ENCODE measurements at regions not wholly inside any gene's neighbourhood (a gene's known extent, or its start where the extent isn't known, plus 50 kb on each side); places are given as distances from the start of the nearest gene placed in this dataset.

DNA sequence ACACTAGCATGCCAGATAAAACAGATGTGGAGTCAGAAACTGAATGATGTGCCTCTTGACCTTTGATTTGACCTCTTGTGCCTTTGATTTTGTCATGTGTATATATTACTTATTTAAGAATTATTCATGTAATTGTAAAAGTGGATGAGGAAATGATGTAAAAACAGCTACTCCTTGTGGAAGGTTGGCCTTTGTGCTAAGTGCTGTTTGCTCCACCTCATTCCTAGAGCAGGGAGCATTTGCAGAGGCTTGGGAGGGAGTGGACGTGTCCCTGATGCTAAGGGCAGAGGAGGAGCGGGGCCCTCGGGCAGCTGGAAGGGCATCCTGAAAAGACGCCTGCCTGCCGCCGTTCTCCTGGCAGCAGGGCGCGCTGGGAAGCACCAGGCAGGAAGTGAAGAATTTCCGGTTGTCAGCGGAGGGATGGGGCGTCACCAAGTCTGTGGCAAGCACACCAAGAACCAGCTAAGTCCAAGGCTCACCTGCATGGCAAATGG, 197.6 kb upstream of the ZNF32 start (continued):
- TF ChIP-seq CTCF (IDR thresholded peaks at IDR 0.05 in 2 of 3, conservative IDR thresholded peaks at IDR 0.05 in 1 of 3; ENCODE audit: borderline replicate concordance in 1 of 3, insufficient read depth in 1 of 3, low read depth in 2 of 3, low read length in 2 of 3): no peak
- no peak for TF ChIP-seq FOSL1 (IDR thresholded peaks at IDR 0.05; ENCODE audit: low read depth)
- no peak for TF ChIP-seq ELF1 (IDR thresholded peaks at IDR 0.05; ENCODE audit: borderline replicate concordance, low read depth)
- no peak for TF ChIP-seq EZH2phosphoT487 (IDR thresholded peaks at IDR 0.05; ENCODE audit: borderline replicate concordance)

GRCh38 chr10:43845121-43845520, 196.4 kb upstream of the ZNF32 start:
- Histone ChIP-seq H3K4me1 (ENCODE audit: control insufficient read depth in 1 of 2, insufficient read depth in 2 of 2, low read length in 2 of 2) (no peaks in the 10 kb centered on the region), H3K4me3 (replicated peaks in 1 of 2; ENCODE audit: low read depth in 1 of 2, low read length in 2 of 2) (no peak overlapping the region), H3K4me2 (ENCODE audit: low read length) (no peak overlapping the region), H3K9me3 (ENCODE audit: control insufficient read depth in 1 of 2, insufficient read depth in 1 of 2, low read depth in 1 of 2, low read length in 2 of 2) (no peaks in the 10 kb centered on the region), H3K9me2 (ENCODE audit: insufficient read depth) (no peaks in the 10 kb centered on the region), H3K36me3 (ENCODE audit: control insufficient read depth in 1 of 2, insufficient read depth in 2 of 2, low read length in 2 of 2) (no peaks in the 10 kb centered on the region), H2AFZ (ENCODE audit: low read depth, low read length, poor library complexity, severe bottlenecking) (no peak overlapping the region), H3K79me2 (ENCODE audit: insufficient read depth, low read length) (no peaks in the 10 kb centered on the region), H3K9ac (ENCODE audit: low read length) (no peak overlapping the region), H3K27me3 (ENCODE audit: insufficient read depth, low read length) (0 out of 2 replicates have a peak, but pooled peaks cover 7% of the 10 kb centered on the region), H3K27ac (ENCODE audit: low read depth, low read length) (no peak overlapping the region), H4K20me1 (ENCODE audit: insufficient read depth) (no peaks in the 10 kb centered on the region)
- no TSS peak for BruUV-seq (replicated peaks)
- CTCF ChIA-PET: no interaction called here
- DNase-seq (ENCODE audit: low read depth, low spot score) (no peak), ATAC-seq (no peak)
- TF ChIP-seq SP1 (IDR thresholded peaks at IDR 0.05; ENCODE audit: low read depth) (no peak), CBX3 (IDR thresholded peaks at IDR 0.05; ENCODE audit: low read depth) (no peak), MAX (IDR thresholded peaks at IDR 0.05) (no peak), CEBPB (IDR thresholded peaks at IDR 0.05; ENCODE audit: low read depth) (no peak), POLR2AphosphoS5 (IDR thresholded peaks at IDR 0.05; ENCODE audit: low read depth, low read length) (no peak), ZNF274 (IDR thresholded peaks at IDR 0.05; ENCODE audit: low read depth, low read length) (no peak), ZFX (IDR thresholded peaks at IDR 0.05) (no peak), SIN3A (IDR thresholded peaks at IDR 0.05; ENCODE audit: low read depth) (no peak), RAD21 (IDR thresholded peaks at IDR 0.05; ENCODE audit: low read depth) (no peak), FOSL1 (IDR thresholded peaks at IDR 0.05; ENCODE audit: low read depth) (no peak), ELF1 (IDR thresholded peaks at IDR 0.05; ENCODE audit: borderline replicate concordance, low read depth) (no peak), POLR2A (IDR thresholded peaks at IDR 0.05; ENCODE audit: borderline replicate concordance, extremely low read depth, insufficient read depth, insufficient read length) (no peak), EZH2phosphoT487 (IDR thresholded peaks at IDR 0.05; ENCODE audit: borderline replicate concordance) (no peak), EZH2 (IDR thresholded peaks at IDR 0.05) (no peak), YY1 (IDR thresholded peaks at IDR 0.05; ENCODE audit: extremely low read depth, insufficient replicate concordance, low read depth, low read length) (no peak), EGR1 (IDR thresholded peaks at IDR 0.05; ENCODE audit: low read depth) (no peak), ZBTB33 (IDR thresholded peaks at IDR 0.05; ENCODE audit: extremely low read depth, insufficient replicate concordance, low read length) (no peak), JUND (IDR thresholded peaks at IDR 0.05) (no peak), CTCF (IDR thresholded peaks at IDR 0.05 in 2 of 3, conservative IDR thresholded peaks at IDR 0.05 in 1 of 3; ENCODE audit: borderline replicate concordance in 1 of 3, insufficient read depth in 1 of 3, low read depth in 2 of 3, low read length in 2 of 3) (no peak)
- TF ChIP-seq, protein P1, sequence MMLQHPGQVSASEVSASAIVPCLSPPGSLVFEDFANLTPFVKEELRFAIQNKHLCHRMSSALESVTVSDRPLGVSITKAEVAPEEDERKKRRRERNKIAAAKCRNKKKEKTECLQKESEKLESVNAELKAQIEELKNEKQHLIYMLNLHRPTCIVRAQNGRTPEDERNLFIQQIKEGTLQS (IDR thresholded peaks at IDR 0.05): no peak
- RAD21 ChIA-PET (ENCODE audit: low non-redundant PET in 1 of 2, low total read pairs in 2 of 2, uncharacterized antibody in 2 of 2, unreplicated experiment in 2 of 2): no interaction called here
- POLR2A ChIA-PET: no interaction called here
- intact Hi-C loops (cut with micrococcal nuclease): no loop called here

Data from HCT116 (cell line).